ENCODE measurements at regions not wholly inside any gene's neighbourhood (a gene's known extent, or its start where the extent isn't known, plus 50 kb on each side); places are given as distances from the start of the nearest gene placed in this dataset.

GRCh38 chr17:12388226-12388625 is 277.5 kb upstream of the MYOCD start:
- TF ChIP-seq, protein P1, sequence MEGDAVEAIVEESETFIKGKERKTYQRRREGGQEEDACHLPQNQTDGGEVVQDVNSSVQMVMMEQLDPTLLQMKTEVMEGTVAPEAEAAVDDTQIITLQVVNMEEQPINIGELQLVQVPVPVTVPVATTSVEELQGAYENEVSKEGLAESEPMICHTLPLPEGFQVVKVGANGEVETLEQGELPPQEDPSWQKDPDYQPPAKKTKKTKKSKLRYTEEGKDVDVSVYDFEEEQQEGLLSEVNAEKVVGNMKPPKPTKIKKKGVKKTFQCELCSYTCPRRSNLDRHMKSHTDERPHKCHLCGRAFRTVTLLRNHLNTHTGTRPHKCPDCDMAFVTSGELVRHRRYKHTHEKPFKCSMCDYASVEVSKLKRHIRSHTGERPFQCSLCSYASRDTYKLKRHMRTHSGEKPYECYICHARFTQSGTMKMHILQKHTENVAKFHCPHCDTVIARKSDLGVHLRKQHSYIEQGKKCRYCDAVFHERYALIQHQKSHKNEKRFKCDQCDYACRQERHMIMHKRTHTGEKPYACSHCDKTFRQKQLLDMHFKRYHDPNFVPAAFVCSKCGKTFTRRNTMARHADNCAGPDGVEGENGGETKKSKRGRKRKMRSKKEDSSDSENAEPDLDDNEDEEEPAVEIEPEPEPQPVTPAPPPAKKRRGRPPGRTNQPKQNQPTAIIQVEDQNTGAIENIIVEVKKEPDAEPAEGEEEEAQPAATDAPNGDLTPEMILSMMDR (optimal IDR thresholded peaks at IDR 0.05 in 1 of 3, IDR thresholded peaks at IDR 0.05 in 1 of 3, conservative IDR thresholded peaks at IDR 0.05 in 1 of 3; ENCODE audit: extremely low read depth in 1 of 3, insufficient read depth in 2 of 3, low read length in 3 of 3), result no peak
- TF ChIP-seq EZH2 (IDR thresholded peaks at IDR 0.05; ENCODE audit: low read length), result no peak
